ENCODE measurements at regions not wholly inside any gene's neighbourhood (a gene's known extent, or its start where the extent isn't known, plus 50 kb on each side); places are given as distances from the start of the nearest gene placed in this dataset.

DNA sequence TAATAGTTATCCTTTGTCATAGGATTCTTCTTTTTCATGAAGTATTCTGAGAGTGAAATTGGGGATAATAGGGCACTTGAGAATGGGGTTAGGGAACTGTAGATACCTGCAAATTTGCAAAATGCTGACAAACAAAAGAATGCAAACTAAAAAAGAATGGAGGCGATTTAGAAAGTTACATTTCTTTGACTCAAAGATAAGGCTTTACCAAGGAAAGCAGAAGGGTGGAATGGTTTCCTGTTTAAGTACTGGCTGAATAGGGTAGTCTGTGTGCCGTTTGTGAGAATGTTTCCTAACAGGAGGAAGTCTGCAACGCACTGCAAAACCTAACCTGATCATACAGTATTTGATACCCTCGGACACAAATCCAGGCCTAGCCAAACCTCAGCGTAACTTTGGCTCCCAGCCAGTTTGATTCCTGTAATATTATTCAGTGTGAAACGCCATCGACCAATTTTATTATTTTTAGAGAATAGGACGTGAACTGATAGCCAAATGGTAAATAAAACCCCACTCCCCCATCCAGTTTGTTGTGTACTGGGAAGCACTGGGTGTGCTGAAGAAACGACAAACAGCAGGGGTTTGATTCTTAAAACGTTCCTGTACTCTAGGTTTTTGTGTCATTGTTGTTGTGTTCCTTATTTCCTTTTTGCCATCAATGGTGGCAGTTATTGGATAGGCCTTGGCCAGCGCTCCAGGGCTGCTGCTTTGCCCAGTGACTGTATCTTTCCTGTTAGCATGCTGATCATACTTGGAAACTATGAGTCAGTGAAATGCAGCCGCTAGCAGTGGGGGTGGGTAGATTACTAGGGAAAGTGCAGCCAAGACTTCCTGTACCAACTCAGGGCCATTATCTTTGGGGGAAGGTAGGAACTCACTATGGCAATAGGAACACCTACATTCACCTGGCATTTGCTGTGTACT, 148.0 kb upstream of the TBL1XR1 start:
- H4K5ac ChIP-seq (ENCODE audit: insufficient read length, low read depth, low read length): no peak overlapping the region
- H3K9me3 ChIP-seq (ENCODE audit: insufficient read depth in 2 of 2, low read depth in 1 of 2, low read length in 1 of 2): no peaks in the 10 kb centered on the region
- peak overlapping the region in 1 of 4 experiments; percentile 10; a peak in 1 of 7 replicates for H3K9ac ChIP-seq (replicated peaks in 1 of 4; ENCODE audit: extremely low read depth in 1 of 4, low read depth in 3 of 4, low read length in 3 of 4)
- POLR2A ChIA-PET (ENCODE audit: partially characterized antibody): interaction anchor here (1.2 kb wide), 1 partner anchor 15 kb away, joined by 3 read pairs; no protein-coding TSS in a partner anchor
- no peak overlapping the region for H2BK20ac ChIP-seq (ENCODE audit: low read length)
- CTCF ChIA-PET (ENCODE audit: partially characterized antibody): no interaction called here
- no peak overlapping the region for H2AFZ ChIP-seq (ENCODE audit: low read length)
- no peaks in the 10 kb centered on the region for H3K79me1 ChIP-seq (ENCODE audit: low read depth, low read length)
- H3K14ac ChIP-seq (ENCODE audit: insufficient read length): no peak overlapping the region
- H3K79me2 ChIP-seq (ENCODE audit: control insufficient read depth in 1 of 2, insufficient read depth in 2 of 2, low read length in 2 of 2): no peaks in the 10 kb centered on the region
- H4K20me1 ChIP-seq (replicated peaks in 1 of 2; ENCODE audit: control insufficient read depth in 1 of 2, insufficient read depth in 2 of 2, low read length in 2 of 2): peaks cover 0 to 1% of the 10 kb centered on the region in 2 experiments
- H2BK15ac ChIP-seq (ENCODE audit: low read length): no peak overlapping the region
- no peak overlapping the region for H2BK5ac ChIP-seq (ENCODE audit: low read depth, low read length)
- no peak overlapping the region for H2BK120ac ChIP-seq (replicated peaks; ENCODE audit: low read depth, low read length)
- no peaks in the 10 kb centered on the region for H3K36me3 ChIP-seq (ENCODE audit: control insufficient read depth in 2 of 4, insufficient read depth in 4 of 4, low read length in 3 of 4)
- H2BK12ac ChIP-seq (ENCODE audit: low read depth, low read length): no peak overlapping the region
- no peak overlapping the region for H3K27ac ChIP-seq (ENCODE audit: low read depth, low read length)
- WGBS, 2 experiments (ENCODE audit: extremely low coverage in 1 of 2, insufficient coverage in 1 of 2, insufficient read length in 1 of 2, insufficient replicate concordance in 2 of 2, low coverage in 1 of 2, low lambda C conversion rate in 2 of 2, missing lambda C conversion rate in 1 of 2): 20% methylated on average over 12 of the region's 12 CpGs; no CpG with 5 or more reads in 1 of the 2 experiments
- peak overlapping the region; percentile 49 to 59 for H3K4me2 ChIP-seq (ENCODE audit: insufficient read depth in 1 of 2, low read depth in 2 of 2, low read length in 2 of 2)
- H3K23ac ChIP-seq (ENCODE audit: insufficient read length): no peak overlapping the region
- no peak overlapping the region for H2AK5ac ChIP-seq (ENCODE audit: low read depth, low read length)
- no peak overlapping the region for H4K8ac ChIP-seq (ENCODE audit: extremely low read depth, insufficient read depth, low read length)
- no peak overlapping the region for H3K4ac ChIP-seq (replicated peaks; ENCODE audit: insufficient read length, low read depth, low read length)
- peaks cover 4 to 12% (median 7%) of the 10 kb centered on the region in 4 experiments; a peak in 4 of 7 replicates for H3K4me1 ChIP-seq (replicated peaks in 1 of 4; ENCODE audit: control insufficient read depth in 3 of 4, insufficient read depth in 4 of 4, low read length in 3 of 4)
- no peak overlapping the region for H3K18ac ChIP-seq (ENCODE audit: extremely low read depth, low read length)
- DNase-seq (ENCODE audit: low read depth in 1 of 2, low spot score in 2 of 2) (no peak), FAIRE-seq (no peak)
- H4K91ac ChIP-seq (replicated peaks; ENCODE audit: insufficient read length, low read length): no peak overlapping the region
- H3K27me3 ChIP-seq (replicated peaks in 1 of 4; ENCODE audit: control insufficient read depth in 3 of 4, extremely low read depth in 1 of 4, insufficient read depth in 3 of 4, low read length in 3 of 4): peaks cover 9 to 51% (median 44%) of the 10 kb centered on the region in 4 experiments
- peak overlapping the region in 3 of 4 experiments; percentile 13 to 31 (median 17); a peak in 3 of 8 replicates for H3K4me3 ChIP-seq (ENCODE audit: extremely low read depth in 1 of 4, insufficient read depth in 2 of 4, low read depth in 3 of 4, low read length in 4 of 4)
- H3K56ac ChIP-seq (replicated peaks; ENCODE audit: insufficient read length, low read depth, low read length): no peak overlapping the region
- H3K23me2 ChIP-seq (ENCODE audit: low read depth, low read length): no peaks in the 10 kb centered on the region
- TF ChIP-seq BACH1 (IDR thresholded peaks at IDR 0.05; ENCODE audit: low read length) (0 out of 2 replicates have a peak, but pooled peaks have one; percentile 17), CBX8 (IDR thresholded peaks at IDR 0.05; ENCODE audit: borderline replicate concordance, low read depth, low read length) (no peak), GTF2F1 (IDR thresholded peaks at IDR 0.05; ENCODE audit: borderline replicate concordance, low read depth, low read length) (no peak), ASH2L (IDR thresholded peaks at IDR 0.05; ENCODE audit: low read length) (peak; percentile 19)
